K562 (cell line): ENCODE measurements at regions not wholly inside any gene's neighbourhood (a gene's known extent, or its start where the extent isn't known, plus 50 kb on each side); places are given as distances from the start of the nearest gene placed in this dataset.

Source experiments
- ADNP ChIP-seq: fragments of 200-800 bp; sonication (Bioruptor generic); IDR thresholded peaks from 2 replicates; pipeline ENCODE4 v1.6.1; 2016; ENCODE audit warnings: missing genetic modification characterization, missing compliant biosample characterization
- BCOR ChIP-seq: fragments of 450-650 bp; IDR thresholded peaks from 2 replicates; pipeline ENCODE4 v1.6.1; 2016
- CHD1 ChIP-seq: fragments of 200-600 bp; sonication (generic); IDR thresholded peaks from one replicate; pipeline ENCODE4 v1.6.1; 2012; ENCODE audit warnings: mild to moderate bottlenecking, moderate library complexity, low read length, inconsistent platforms
- ETS1 ChIP-seq: conservative IDR thresholded peaks from 2 replicates; pipeline ENCODE4 v1.6.1; 2011; ENCODE audit warnings: low read depth, mild to moderate bottlenecking, low read length; ENCODE audit not compliant: control insufficient read depth
- FOS ChIP-seq: IDR thresholded peaks from 3 replicates; pipeline ENCODE4 v1.6.1; 2011; ENCODE audit not compliant: insufficient read length; ENCODE audit errors: extremely low read depth
- GABPB1 ChIP-seq: sonication (generic); formaldehyde crosslinking; IDR thresholded peaks from 2 replicates; pipeline ENCODE4 v1.8.0; 2022; ENCODE audit warnings: mild to moderate bottlenecking, missing genetic modification reagents
- HES1 ChIP-seq: fragments of 450-650 bp; IDR thresholded peaks from 2 replicates; pipeline ENCODE4 v1.6.1; 2016; ENCODE audit warnings: low read depth, mild to moderate bottlenecking, moderate library complexity
- IFI16 ChIP-seq: fragments of 250-450 bp; sonication (Bioruptor Pico); IDR thresholded peaks from 2 replicates; pipeline ENCODE4 v2.1.2; 2022; ENCODE audit warnings: mild to moderate bottlenecking, inconsistent platforms
- KAT8 ChIP-seq: fragments of 450-650 bp; IDR thresholded peaks from 2 replicates; pipeline ENCODE4 v1.6.1; 2016; ENCODE audit warnings: low read depth, mild to moderate bottlenecking
- MAZ ChIP-seq, 2 experiments: fragments of 450-650 bp in 1 of 2; sonication (generic) in 1 of 2; formaldehyde crosslinking; IDR thresholded peaks in 1 of 2; conservative IDR thresholded peaks in 1 of 2; 2 replicates each; pipeline versions ENCODE4 v1.4.0 to v1.5.0; 2020; ENCODE audit warnings: mild to moderate bottlenecking in 1 of 2, missing genetic modification reagents in 1 of 2
- PATZ1 ChIP-seq: fragments of 250-450 bp; sonication (Bioruptor Pico); IDR thresholded peaks from 2 replicates; pipeline ENCODE4 v1.5.0; 2020; ENCODE audit warnings: mild to moderate bottlenecking, borderline replicate concordance
- ZNF217 ChIP-seq: sonication (generic); formaldehyde crosslinking; IDR thresholded peaks from 2 replicates; pipeline ENCODE4 v1.8.0; 2022; ENCODE audit warnings: mild to moderate bottlenecking, missing genetic modification reagents
- ZNF717 ChIP-seq: fragments of 250-450 bp; sonication (Bioruptor Pico); IDR thresholded peaks from 2 replicates; pipeline ENCODE4 v1.5.0; 2021

GRCh38 chr2:204453730-204454167 lies 91.5 kb upstream of the PARD3B start (continued):
- TF ChIP-seq MAZ (CRISPR knock-in tag; conservative IDR thresholded peaks at IDR 0.05 in 1 of 2, IDR thresholded peaks at IDR 0.05 in 1 of 2) (0 out of 4 replicates have a peak, but pooled peaks of 1 of the 2 experiments have one; percentile 42), ZNF717 (CRISPR knock-in tag) (no peak), BCOR (no peak), GABPB1 (CRISPR knock-in tag) (no peak), ADNP (tag) (no peak), IFI16 (CRISPR knock-in tag) (no peak), CHD1 (no peak), ZNF217 (no peak), KAT8 (no peak), FOS (no peak), PATZ1 (no peak), HES1 (no peak), ETS1 (no peak)
